ENCODE measurements at regions not wholly inside any gene's neighbourhood (a gene's known extent, or its start where the extent isn't known, plus 50 kb on each side); places are given as distances from the start of the nearest gene placed in this dataset.

DNA sequence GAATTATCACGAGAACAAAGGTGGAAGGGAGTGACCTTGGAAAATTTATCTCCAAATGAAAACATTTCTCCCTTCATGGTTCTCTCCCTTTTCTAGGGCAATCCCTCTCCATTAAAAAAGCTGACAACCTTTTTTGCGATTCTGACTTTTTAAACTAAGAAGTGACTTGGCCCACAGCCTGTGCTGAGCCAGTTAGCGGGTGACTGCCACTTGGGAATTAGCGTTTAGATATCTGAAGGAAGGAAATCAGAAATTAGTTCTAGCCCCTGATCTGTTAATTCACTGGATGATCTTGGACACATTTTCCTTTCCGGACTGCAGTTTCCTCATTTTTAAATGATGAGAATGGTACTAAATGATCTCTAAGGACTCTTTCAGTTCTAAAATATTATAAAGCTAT, 245.0 kb downstream of the FBXO8 start:
- 49% methylated on average over 5 of the region's 5 CpGs for WGBS, 2 donors
- H3K27me3 ChIP-seq: no peaks in the 10 kb centered on the region

DNA sequence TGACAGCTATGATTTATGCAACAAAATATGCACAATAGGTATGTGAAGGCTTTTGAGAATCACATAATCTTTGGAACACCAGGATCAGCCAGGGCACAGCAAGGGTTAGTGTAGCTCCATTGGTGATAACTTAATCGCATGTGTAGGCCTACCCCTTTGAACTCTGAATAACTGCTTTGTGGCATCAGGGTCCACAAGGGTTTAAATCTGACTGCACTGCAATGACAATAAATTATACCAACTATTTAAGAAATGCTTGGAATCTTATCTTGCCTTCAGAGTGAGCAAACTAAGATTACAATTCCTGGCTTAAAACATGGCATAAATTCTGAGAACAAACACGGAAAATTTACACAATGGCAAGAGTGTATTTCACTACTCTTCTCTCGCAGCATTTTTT, 245.8 kb downstream of the FBXO8 start:
- no peak for DNase-seq
- TF ChIP-seq, protein P1, sequence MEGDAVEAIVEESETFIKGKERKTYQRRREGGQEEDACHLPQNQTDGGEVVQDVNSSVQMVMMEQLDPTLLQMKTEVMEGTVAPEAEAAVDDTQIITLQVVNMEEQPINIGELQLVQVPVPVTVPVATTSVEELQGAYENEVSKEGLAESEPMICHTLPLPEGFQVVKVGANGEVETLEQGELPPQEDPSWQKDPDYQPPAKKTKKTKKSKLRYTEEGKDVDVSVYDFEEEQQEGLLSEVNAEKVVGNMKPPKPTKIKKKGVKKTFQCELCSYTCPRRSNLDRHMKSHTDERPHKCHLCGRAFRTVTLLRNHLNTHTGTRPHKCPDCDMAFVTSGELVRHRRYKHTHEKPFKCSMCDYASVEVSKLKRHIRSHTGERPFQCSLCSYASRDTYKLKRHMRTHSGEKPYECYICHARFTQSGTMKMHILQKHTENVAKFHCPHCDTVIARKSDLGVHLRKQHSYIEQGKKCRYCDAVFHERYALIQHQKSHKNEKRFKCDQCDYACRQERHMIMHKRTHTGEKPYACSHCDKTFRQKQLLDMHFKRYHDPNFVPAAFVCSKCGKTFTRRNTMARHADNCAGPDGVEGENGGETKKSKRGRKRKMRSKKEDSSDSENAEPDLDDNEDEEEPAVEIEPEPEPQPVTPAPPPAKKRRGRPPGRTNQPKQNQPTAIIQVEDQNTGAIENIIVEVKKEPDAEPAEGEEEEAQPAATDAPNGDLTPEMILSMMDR (IDR thresholded peaks at IDR 0.05): no peak
- no peak for TF ChIP-seq POLR2A (IDR thresholded peaks at IDR 0.05)
- Histone ChIP-seq H3K27me3 (no peaks in the 10 kb centered on the region), H3K27ac (no peak overlapping the region), H3K4me1 (no peaks in the 10 kb centered on the region), H3K36me3 (replicated peaks in 1 of 2; ENCODE audit: insufficient read depth in 1 of 2, low read depth in 2 of 2) (no peaks in the 10 kb centered on the region), H3K4me3 (no peak overlapping the region), H3K9me3 (no peaks in the 10 kb centered on the region)
- intact Hi-C loops (cut with DNase I): no loop called here
- WGBS, 2 donors: 32 to 33% methylated on average over 3 of the region's 3 CpGs
- ATAC-seq: no peak

More for the DNA sequence above, 245.0 kb downstream of the FBXO8 start:
- intact Hi-C loops (cut with DNase I): no loop called here
- ATAC-seq (no peak), DNase-seq (no peak)
- no peaks in the 10 kb centered on the region for H3K4me1 ChIP-seq
- no peak overlapping the region for H3K4me3 ChIP-seq
- no peak for TF ChIP-seq POLR2A (IDR thresholded peaks at IDR 0.05)
- TF ChIP-seq, protein P1 (IDR thresholded peaks at IDR 0.05): no peak
- no peaks in the 10 kb centered on the region for H3K9me3 ChIP-seq
- no peaks in the 10 kb centered on the region for H3K36me3 ChIP-seq (replicated peaks in 1 of 2; ENCODE audit: insufficient read depth in 1 of 2, low read depth in 2 of 2)
- no peak overlapping the region for H3K27ac ChIP-seq

DNA sequence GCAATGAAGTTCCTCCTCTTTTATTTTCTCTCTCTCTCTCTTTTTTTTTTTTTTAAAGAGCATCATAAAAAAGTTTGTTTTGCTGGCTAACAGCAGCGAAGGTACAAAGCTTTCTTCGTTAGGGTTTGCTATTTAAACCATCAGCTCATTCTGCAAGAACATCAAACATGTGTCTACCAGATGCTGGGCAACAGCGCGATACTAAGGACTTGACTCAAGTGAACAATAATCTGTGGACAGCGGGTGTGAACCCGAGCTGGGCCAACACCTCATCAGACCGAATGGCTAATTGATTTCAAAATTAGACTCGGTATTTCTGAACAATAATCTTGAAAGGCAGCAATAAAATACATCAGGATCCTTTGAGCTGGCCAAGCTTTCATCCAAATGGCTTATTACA, 246.4 kb downstream of the FBXO8 start:
- Histone ChIP-seq H3K4me1 (no peaks in the 10 kb centered on the region), H3K27ac (no peak overlapping the region), H3K27me3 (no peaks in the 10 kb centered on the region), H3K36me3 (replicated peaks in 1 of 2; ENCODE audit: insufficient read depth in 1 of 2, low read depth in 2 of 2) (no peaks in the 10 kb centered on the region), H3K9me3 (no peaks in the 10 kb centered on the region), H3K4me3 (no peak overlapping the region)
- ATAC-seq: no peak
- TF ChIP-seq, protein P1 (IDR thresholded peaks at IDR 0.05): no peak
- TF ChIP-seq POLR2A (IDR thresholded peaks at IDR 0.05): no peak
- WGBS, 2 donors: 67 to 69% methylated on average over 8 of the region's 8 CpGs
- no peak for DNase-seq
- intact Hi-C loops (cut with DNase I): no loop called here

DNA sequence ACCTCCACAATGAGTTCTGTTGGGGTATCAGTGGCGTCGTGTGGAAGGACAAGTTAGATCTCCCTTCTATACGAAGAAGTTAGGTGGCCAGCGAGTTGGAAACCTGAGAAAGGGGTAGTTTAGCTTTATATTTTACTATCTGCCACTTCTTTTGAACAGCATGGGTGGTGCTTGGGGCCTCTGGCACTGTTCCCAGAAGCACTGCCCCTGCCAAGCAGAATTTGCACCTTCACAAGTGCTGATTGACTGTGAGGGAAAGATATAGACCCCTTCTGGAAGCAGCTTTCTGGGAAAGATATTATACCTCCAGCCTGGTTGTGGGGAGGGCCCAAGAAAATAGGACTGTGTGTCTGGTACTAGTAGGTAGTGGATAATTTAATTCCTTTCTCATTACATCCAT, 246.9 kb downstream of the FBXO8 start:
- WGBS, 2 donors: 73 to 76% methylated on average over 4 of the region's 4 CpGs
- intact Hi-C loops (cut with DNase I): no loop called here

DNA sequence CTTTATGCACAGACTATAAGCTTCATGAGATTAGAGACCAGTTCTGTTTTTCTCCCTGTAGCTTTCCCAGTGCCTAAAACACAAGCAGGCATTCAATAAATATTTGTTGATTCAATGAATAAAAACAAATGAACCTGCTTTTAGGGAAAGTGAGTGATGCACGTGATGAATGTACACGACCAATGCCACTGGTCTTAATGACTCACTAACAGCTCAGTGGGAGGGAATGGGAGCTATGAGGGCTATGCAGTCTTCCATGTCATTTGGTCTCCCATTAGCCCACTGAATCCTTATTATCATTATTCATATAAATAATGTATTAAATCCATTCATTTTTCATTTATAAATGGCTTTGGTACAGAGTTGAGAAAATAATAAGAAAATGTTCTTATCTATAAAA, 247.4 kb downstream of the FBXO8 start:
- ATAC-seq: no peak
- TF ChIP-seq POLR2A (IDR thresholded peaks at IDR 0.05): no peak
- TF ChIP-seq, protein P1 (IDR thresholded peaks at IDR 0.05): no peak
- 14 to 20% methylated on average over 2 of the region's 2 CpGs for WGBS, 2 donors

More for the DNA sequence above, 246.9 kb downstream of the FBXO8 start:
- no peaks in the 10 kb centered on the region for H3K9me3 ChIP-seq
- H3K4me1 ChIP-seq: no peaks in the 10 kb centered on the region
- no peak for TF ChIP-seq POLR2A (IDR thresholded peaks at IDR 0.05)
- TF ChIP-seq, protein P1 (IDR thresholded peaks at IDR 0.05): no peak
- H3K36me3 ChIP-seq (replicated peaks in 1 of 2; ENCODE audit: insufficient read depth in 1 of 2, low read depth in 2 of 2): no peaks in the 10 kb centered on the region
- no peak overlapping the region for H3K4me3 ChIP-seq
- H3K27me3 ChIP-seq: no peaks in the 10 kb centered on the region
- H3K27ac ChIP-seq: no peak overlapping the region
- ATAC-seq: no peak
- DNase-seq: no peak

More for the DNA sequence above, 247.4 kb downstream of the FBXO8 start:
- Histone ChIP-seq H3K27me3 (no peaks in the 10 kb centered on the region), H3K4me1 (no peaks in the 10 kb centered on the region), H3K36me3 (replicated peaks in 1 of 2; ENCODE audit: insufficient read depth in 1 of 2, low read depth in 2 of 2) (no peaks in the 10 kb centered on the region), H3K4me3 (no peak overlapping the region), H3K9me3 (no peaks in the 10 kb centered on the region), H3K27ac (no peak overlapping the region)
- DNase-seq: no peak
- intact Hi-C loops (cut with DNase I): no loop called here

Measured in body of pancreas (tissue), 4 donors.